Liver (tissue), 8 donors: ENCODE measurements at regions not wholly inside any gene's neighbourhood (a gene's known extent, or its start where the extent isn't known, plus 50 kb on each side); places are given as distances from the start of the nearest gene placed in this dataset.

Experiments
- DNase-seq: peaks from one replicate; pipeline ENCODE4 v3.0.0-alpha.2; 2017; ENCODE audit warnings: low spot score
- H3K27ac ChIP-seq, 2 donors: one replicate each; pipeline ENCODE4 v1.7.0; 2013; ENCODE audit warnings: inconsistent platforms in 2 of 2, low read length in 2 of 2, control low read depth in 1 of 2, low read depth in 1 of 2, mild to moderate bottlenecking in 1 of 2
- H3K27me3 ChIP-seq, 4 donors: one replicate each; pipeline versions ENCODE4 v1.6.1 to v1.7.0; 2013; ENCODE audit warnings: low read length in 3 of 4, inconsistent platforms in 1 of 4, mild to moderate bottlenecking in 1 of 4, moderate library complexity in 1 of 4; ENCODE audit not compliant: control insufficient read depth in 4 of 4, insufficient read depth in 4 of 4
- H3K36me3 ChIP-seq, 4 donors: one replicate each; pipeline versions ENCODE4 v1.6.1 to v1.7.0; 2013; ENCODE audit warnings: low read length in 3 of 4, mild to moderate bottlenecking in 3 of 4, low read depth in 1 of 4, moderate library complexity in 1 of 4; ENCODE audit not compliant: control insufficient read depth in 4 of 4, insufficient read depth in 3 of 4
- H3K4me1 ChIP-seq, 4 donors: one replicate each; pipeline versions ENCODE4 v1.6.1 to v1.7.0; 2013; ENCODE audit warnings: low read length in 3 of 4, mild to moderate bottlenecking in 3 of 4, moderate library complexity in 1 of 4; ENCODE audit not compliant: control insufficient read depth in 4 of 4, insufficient read depth in 4 of 4
- H3K4me3 ChIP-seq, 3 donors: one replicate each; pipeline versions ENCODE4 v1.6.1 to v1.7.0; 2013; ENCODE audit warnings: low read length in 3 of 3, control low read depth in 1 of 3, low read depth in 1 of 3, mild to moderate bottlenecking in 1 of 3
- H3K9ac ChIP-seq, 2 donors: one replicate each; pipeline ENCODE4 v1.7.0; 2013; ENCODE audit warnings: low read length in 2 of 2, mild to moderate bottlenecking in 2 of 2, moderate library complexity in 2 of 2, control low read depth in 1 of 2, low read depth in 1 of 2
- H3K9me3 ChIP-seq, 4 donors: one replicate each; pipeline versions ENCODE4 v1.6.1 to v1.7.0; 2013; ENCODE audit warnings: low read length in 3 of 4; ENCODE audit not compliant: control insufficient read depth in 4 of 4
- EGR1 ChIP-seq, 2 donors: IDR thresholded peaks; 2 replicates each; pipeline ENCODE4 v1.6.1; 2016 to 2018; ENCODE audit warnings: antibody characterized with exemption in 2 of 2, low read depth in 2 of 2
- FOXA1 ChIP-seq: IDR thresholded peaks from 2 replicates; pipeline ENCODE4 v1.6.1; 2016; ENCODE audit warnings: antibody characterized with exemption
- FOXA2 ChIP-seq: IDR thresholded peaks from 2 replicates; pipeline ENCODE4 v1.6.1; 2016; ENCODE audit warnings: antibody characterized with exemption
- GABPA ChIP-seq, 2 donors: IDR thresholded peaks in 1 of 2; conservative IDR thresholded peaks in 1 of 2; 2 replicates each; pipeline ENCODE4 v1.6.1; 2016; ENCODE audit warnings: antibody characterized with exemption in 2 of 2, mild to moderate bottlenecking in 1 of 2, moderate library complexity in 1 of 2
- HNF4A ChIP-seq, 2 donors: conservative IDR thresholded peaks; 2 replicates each; pipeline ENCODE4 v1.6.1; 2016; ENCODE audit warnings: antibody characterized with exemption in 2 of 2, mild to moderate bottlenecking in 2 of 2
- HNF4G ChIP-seq: IDR thresholded peaks from 2 replicates; pipeline ENCODE4 v1.6.1; 2016; ENCODE audit warnings: antibody characterized with exemption
- JUND ChIP-seq, 2 donors: IDR thresholded peaks; 2 replicates each; pipeline ENCODE4 v1.6.1; 2016; ENCODE audit warnings: antibody characterized with exemption in 2 of 2
- NR2F2 ChIP-seq: IDR thresholded peaks from 2 replicates; pipeline ENCODE4 v1.6.1; 2016; ENCODE audit warnings: antibody characterized with exemption
- RAD21 ChIP-seq, 2 donors: IDR thresholded peaks; 2 replicates each; pipeline ENCODE4 v1.6.1; 2016; ENCODE audit warnings: antibody characterized with exemption in 2 of 2, mild to moderate bottlenecking in 2 of 2
- RXRA ChIP-seq, 2 donors: IDR thresholded peaks; 2 replicates each; pipeline ENCODE4 v1.6.1; 2017 to 2018; ENCODE audit warnings: antibody characterized with exemption in 2 of 2, mild to moderate bottlenecking in 1 of 2
- SP1 ChIP-seq: IDR thresholded peaks from 2 replicates; pipeline ENCODE4 v1.6.1; 2018; ENCODE audit warnings: antibody characterized with exemption, mild to moderate bottlenecking
- TAF1 ChIP-seq: conservative IDR thresholded peaks from 2 replicates; pipeline ENCODE4 v1.6.1; 2016; ENCODE audit warnings: antibody characterized with exemption, mild to moderate bottlenecking
- YY1 ChIP-seq: IDR thresholded peaks from 2 replicates; pipeline ENCODE4 v1.6.1; 2016; ENCODE audit warnings: antibody characterized with exemption, mild to moderate bottlenecking
- WGBS: extraction: QIAGEN DNeasy Blood & Tissue Kit; methylation state at CpG from one replicate; pipeline ENCODE4 v1.1.7; 2013; 5-methylcytosine and 5-hydroxymethylcytosine counted together
- TF ChIP-seq, protein P1 (sequence below): IDR thresholded peaks from 2 replicates; pipeline ENCODE4 v1.6.1; 2016; ENCODE audit warnings: antibody characterized with exemption, mild to moderate bottlenecking
- TF ChIP-seq, protein P2 (sequence below): IDR thresholded peaks from 2 replicates; pipeline ENCODE4 v1.6.1; 2016; ENCODE audit warnings: antibody characterized with exemption
- TF ChIP-seq, protein P3 (sequence below): fragments of 150-350 bp; IDR thresholded peaks from 2 replicates; pipeline ENCODE4 v1.5.1; 2017; ENCODE audit warnings: improper control_type of control experiment, low read depth, low read length; ENCODE audit not compliant: missing input control
- TF ChIP-seq, protein P4 (sequence below): IDR thresholded peaks from 2 replicates; pipeline ENCODE4 v1.6.1; 2016; ENCODE audit warnings: antibody characterized with exemption
- TF ChIP-seq, protein P5 (sequence below): IDR thresholded peaks from 2 replicates; pipeline ENCODE4 v1.6.1; 2016; ENCODE audit warnings: antibody characterized with exemption
- donor health status: healthy.
- donor health status: healthy.
- donor health status: healthy.
- donor health status: healthy.
- donor health status: healthy.

DNA sequence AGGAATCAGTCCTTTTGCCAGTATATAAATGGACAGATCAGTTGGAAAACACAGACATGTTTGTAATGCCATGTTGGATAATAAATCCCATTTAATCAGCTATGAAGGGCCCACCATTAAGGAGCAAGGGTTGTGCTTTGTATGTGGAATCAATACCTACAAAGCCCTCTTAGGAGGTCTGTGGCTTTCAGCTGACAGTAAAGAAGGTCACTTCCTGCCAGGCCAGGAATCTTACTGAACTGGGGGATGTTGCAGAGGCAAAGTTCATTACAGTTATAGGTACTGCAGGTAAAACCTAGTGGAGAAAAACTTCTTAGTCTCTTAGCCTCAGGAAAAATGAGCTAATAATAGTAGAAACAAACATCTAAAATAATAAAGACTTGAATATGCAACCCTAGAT lies 129.5 kb downstream of the FAM76B start:
- H3K27ac ChIP-seq: no peak overlapping the region
- TF ChIP-seq, protein P1, sequence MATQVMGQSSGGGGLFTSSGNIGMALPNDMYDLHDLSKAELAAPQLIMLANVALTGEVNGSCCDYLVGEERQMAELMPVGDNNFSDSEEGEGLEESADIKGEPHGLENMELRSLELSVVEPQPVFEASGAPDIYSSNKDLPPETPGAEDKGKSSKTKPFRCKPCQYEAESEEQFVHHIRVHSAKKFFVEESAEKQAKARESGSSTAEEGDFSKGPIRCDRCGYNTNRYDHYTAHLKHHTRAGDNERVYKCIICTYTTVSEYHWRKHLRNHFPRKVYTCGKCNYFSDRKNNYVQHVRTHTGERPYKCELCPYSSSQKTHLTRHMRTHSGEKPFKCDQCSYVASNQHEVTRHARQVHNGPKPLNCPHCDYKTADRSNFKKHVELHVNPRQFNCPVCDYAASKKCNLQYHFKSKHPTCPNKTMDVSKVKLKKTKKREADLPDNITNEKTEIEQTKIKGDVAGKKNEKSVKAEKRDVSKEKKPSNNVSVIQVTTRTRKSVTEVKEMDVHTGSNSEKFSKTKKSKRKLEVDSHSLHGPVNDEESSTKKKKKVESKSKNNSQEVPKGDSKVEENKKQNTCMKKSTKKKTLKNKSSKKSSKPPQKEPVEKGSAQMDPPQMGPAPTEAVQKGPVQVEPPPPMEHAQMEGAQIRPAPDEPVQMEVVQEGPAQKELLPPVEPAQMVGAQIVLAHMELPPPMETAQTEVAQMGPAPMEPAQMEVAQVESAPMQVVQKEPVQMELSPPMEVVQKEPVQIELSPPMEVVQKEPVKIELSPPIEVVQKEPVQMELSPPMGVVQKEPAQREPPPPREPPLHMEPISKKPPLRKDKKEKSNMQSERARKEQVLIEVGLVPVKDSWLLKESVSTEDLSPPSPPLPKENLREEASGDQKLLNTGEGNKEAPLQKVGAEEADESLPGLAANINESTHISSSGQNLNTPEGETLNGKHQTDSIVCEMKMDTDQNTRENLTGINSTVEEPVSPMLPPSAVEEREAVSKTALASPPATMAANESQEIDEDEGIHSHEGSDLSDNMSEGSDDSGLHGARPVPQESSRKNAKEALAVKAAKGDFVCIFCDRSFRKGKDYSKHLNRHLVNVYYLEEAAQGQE: no peak
- TF ChIP-seq HNF4G (no peak), SP1 (no peak)
- no peak for DNase-seq
- H3K4me1 ChIP-seq: peaks cover 0 to 2% (median 0%) of the 10 kb centered on the region in 4 donors
- no peak overlapping the region for H3K9ac ChIP-seq
- H3K4me3 ChIP-seq: no peak overlapping the region
- no peaks in the 10 kb centered on the region for H3K27me3 ChIP-seq
- H3K9me3 ChIP-seq: no peaks in the 10 kb centered on the region
- H3K36me3 ChIP-seq: no peaks in the 10 kb centered on the region

DNA sequence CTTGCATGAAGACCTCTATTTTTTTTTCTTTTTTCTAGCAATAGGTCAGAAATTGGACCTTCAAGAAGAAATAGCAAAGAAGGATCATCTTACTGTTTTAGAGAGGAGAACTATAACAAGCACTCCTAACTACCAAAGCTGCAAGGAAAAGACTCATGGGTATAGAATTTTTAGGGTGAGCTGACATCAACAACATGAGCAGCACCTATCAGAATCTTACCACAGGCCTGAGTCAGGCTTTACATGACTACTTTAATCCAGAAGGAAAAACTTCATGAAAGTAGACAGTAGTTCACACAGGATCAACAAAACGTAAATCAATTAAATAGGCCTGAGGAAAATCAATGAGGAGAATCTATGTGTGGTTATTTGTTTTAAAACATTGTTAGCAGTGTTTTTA lies 130.5 kb downstream of the FAM76B start:
- Histone ChIP-seq H3K4me1 (peaks cover 0 to 2% (median 0%) of the 10 kb centered on the region in 4 donors), H3K9ac (no peak overlapping the region), H3K36me3 (no peaks in the 10 kb centered on the region), H3K9me3 (no peaks in the 10 kb centered on the region), H3K27ac (no peak overlapping the region), H3K4me3 (no peak overlapping the region), H3K27me3 (no peaks in the 10 kb centered on the region)
- TF ChIP-seq, protein P2, sequence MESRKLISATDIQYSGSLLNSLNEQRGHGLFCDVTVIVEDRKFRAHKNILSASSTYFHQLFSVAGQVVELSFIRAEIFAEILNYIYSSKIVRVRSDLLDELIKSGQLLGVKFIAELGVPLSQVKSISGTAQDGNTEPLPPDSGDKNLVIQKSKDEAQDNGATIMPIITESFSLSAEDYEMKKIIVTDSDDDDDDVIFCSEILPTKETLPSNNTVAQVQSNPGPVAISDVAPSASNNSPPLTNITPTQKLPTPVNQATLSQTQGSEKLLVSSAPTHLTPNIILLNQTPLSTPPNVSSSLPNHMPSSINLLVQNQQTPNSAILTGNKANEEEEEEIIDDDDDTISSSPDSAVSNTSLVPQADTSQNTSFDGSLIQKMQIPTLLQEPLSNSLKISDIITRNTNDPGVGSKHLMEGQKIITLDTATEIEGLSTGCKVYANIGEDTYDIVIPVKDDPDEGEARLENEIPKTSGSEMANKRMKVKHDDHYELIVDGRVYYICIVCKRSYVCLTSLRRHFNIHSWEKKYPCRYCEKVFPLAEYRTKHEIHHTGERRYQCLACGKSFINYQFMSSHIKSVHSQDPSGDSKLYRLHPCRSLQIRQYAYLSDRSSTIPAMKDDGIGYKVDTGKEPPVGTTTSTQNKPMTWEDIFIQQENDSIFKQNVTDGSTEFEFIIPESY: no peak
- no peak for TF ChIP-seq RAD21 (IDR thresholded peaks at IDR 0.05)
- TF ChIP-seq, protein P3, sequence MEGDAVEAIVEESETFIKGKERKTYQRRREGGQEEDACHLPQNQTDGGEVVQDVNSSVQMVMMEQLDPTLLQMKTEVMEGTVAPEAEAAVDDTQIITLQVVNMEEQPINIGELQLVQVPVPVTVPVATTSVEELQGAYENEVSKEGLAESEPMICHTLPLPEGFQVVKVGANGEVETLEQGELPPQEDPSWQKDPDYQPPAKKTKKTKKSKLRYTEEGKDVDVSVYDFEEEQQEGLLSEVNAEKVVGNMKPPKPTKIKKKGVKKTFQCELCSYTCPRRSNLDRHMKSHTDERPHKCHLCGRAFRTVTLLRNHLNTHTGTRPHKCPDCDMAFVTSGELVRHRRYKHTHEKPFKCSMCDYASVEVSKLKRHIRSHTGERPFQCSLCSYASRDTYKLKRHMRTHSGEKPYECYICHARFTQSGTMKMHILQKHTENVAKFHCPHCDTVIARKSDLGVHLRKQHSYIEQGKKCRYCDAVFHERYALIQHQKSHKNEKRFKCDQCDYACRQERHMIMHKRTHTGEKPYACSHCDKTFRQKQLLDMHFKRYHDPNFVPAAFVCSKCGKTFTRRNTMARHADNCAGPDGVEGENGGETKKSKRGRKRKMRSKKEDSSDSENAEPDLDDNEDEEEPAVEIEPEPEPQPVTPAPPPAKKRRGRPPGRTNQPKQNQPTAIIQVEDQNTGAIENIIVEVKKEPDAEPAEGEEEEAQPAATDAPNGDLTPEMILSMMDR: no peak
- TF ChIP-seq FOXA2: no peak
- DNase-seq: no peak
- WGBS: 47% methylated on average over 1 of the region's 1 CpG

DNA sequence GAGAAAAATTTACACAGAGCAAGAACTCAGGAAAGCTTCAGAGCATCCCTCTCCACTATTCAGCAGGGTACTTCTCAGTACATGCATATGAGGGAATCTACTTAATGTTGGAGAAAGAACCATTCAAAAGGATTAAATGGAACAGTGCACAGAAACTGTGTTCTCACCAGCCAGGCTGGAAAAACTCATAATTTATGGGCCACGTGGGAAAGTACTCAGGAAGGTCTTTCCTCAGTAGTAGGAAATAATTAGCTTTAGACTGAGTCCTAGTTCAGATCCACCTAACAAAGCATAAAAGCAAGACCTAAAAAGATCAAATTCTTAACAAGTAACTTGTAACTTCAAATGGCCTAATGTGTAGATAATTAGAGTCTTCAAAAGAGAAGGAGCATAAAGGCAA lies 134.0 kb downstream of the FAM76B start:
- H3K27ac ChIP-seq: no peak overlapping the region
- H3K4me1 ChIP-seq: peaks cover 0 to 2% (median 0%) of the 10 kb centered on the region in 4 donors
- DNase-seq: no peak
- no peak overlapping the region for H3K4me3 ChIP-seq
- H3K9me3 ChIP-seq: no peaks in the 10 kb centered on the region
- H3K9ac ChIP-seq: no peak overlapping the region
- no peaks in the 10 kb centered on the region for H3K27me3 ChIP-seq
- no peaks in the 10 kb centered on the region for H3K36me3 ChIP-seq
- 77% methylated on average over 1 of the region's 1 CpG for WGBS
- TF ChIP-seq JUND (IDR thresholded peaks at IDR 0.05) (no peak), TAF1 (no peak), SP1 (no peak), RAD21 (IDR thresholded peaks at IDR 0.05) (no peak), FOXA2 (no peak), FOXA1 (no peak), GABPA (IDR thresholded peaks at IDR 0.05 in 1 of 2, conservative IDR thresholded peaks at IDR 0.05 in 1 of 2) (no peak), RXRA (IDR thresholded peaks at IDR 0.05) (no peak), HNF4A (conservative IDR thresholded peaks at IDR 0.05) (no peak), EGR1 (IDR thresholded peaks at IDR 0.05; ENCODE audit: low read depth in 2 of 2) (no peak), YY1 (no peak), HNF4G (no peak), NR2F2 (no peak)
- TF ChIP-seq, protein P4, sequence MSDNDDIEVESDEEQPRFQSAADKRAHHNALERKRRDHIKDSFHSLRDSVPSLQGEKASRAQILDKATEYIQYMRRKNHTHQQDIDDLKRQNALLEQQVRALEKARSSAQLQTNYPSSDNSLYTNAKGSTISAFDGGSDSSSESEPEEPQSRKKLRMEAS: no peak
- TF ChIP-seq, protein P5, sequence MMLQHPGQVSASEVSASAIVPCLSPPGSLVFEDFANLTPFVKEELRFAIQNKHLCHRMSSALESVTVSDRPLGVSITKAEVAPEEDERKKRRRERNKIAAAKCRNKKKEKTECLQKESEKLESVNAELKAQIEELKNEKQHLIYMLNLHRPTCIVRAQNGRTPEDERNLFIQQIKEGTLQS: no peak
- TF ChIP-seq, protein P3: no peak
